K562 (cell line): ENCODE measurements at regions not wholly inside any gene's neighbourhood (a gene's known extent, or its start where the extent isn't known, plus 50 kb on each side); places are given as distances from the start of the nearest gene placed in this dataset. TPM values are rescaled to one million over a fixed set of nuclear protein-coding genes. Genes with fewer than 3 reads are reported as not detected.

Source experiments
- small RNA-seq: library from RNA; depleted of rRNA; stranded (forward); fragments of <200 nt; gene quantifications from one replicate; pipeline ENCODE3, GENCODE V24; 2014

Small RNAs in the stretch of these regions (small RNA-seq; reads per million reads assigned to genes)
- gene RN7SKP293, result not detected
